ENCODE measurements at regions not wholly inside any gene's neighbourhood (a gene's known extent, or its start where the extent isn't known, plus 50 kb on each side); places are given as distances from the start of the nearest gene placed in this dataset.

GRCh38 chrX:27008486-27008885 is 454.7 kb downstream of the PPP4R3C start:
- TF ChIP-seq CTCF (IDR thresholded peaks at IDR 0.05) (no peak), POLR2A (IDR thresholded peaks at IDR 0.05) (no peak)
